HG02981 (cell line): ENCODE measurements at regions not wholly inside any gene's neighbourhood (a gene's known extent, or its start where the extent isn't known, plus 50 kb on each side); places are given as distances from the start of the nearest gene placed in this dataset.

Experiments
- ATAC-seq: cut with Tn5 transposase; IDR thresholded peaks from one replicate; pipeline ENCODE4 v1.9.1; 2021; ENCODE audit warnings: mild to moderate bottlenecking, moderate library complexity; ENCODE audit not compliant: unreplicated experiment

DNA sequence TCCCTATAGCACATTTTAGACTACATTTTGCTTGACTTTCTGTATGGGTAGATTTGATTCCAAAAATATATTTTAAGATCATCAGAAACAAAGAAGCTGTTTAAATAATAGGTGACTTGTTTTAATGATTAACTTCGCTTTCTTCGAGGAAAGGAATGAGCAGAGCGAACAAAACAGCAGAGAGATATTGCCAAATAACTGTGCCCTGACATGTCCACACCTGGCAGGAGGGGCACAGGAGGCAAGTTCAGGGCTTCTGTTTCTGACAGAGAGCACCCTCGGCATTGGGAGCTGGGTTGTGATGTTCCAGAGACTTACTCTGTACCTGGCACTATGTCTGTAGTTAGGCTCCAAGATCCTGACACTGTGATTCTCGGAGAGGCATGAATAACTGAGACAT lies 155.7 kb upstream of the SASH1 start:
- no peak for ATAC-seq

DNA sequence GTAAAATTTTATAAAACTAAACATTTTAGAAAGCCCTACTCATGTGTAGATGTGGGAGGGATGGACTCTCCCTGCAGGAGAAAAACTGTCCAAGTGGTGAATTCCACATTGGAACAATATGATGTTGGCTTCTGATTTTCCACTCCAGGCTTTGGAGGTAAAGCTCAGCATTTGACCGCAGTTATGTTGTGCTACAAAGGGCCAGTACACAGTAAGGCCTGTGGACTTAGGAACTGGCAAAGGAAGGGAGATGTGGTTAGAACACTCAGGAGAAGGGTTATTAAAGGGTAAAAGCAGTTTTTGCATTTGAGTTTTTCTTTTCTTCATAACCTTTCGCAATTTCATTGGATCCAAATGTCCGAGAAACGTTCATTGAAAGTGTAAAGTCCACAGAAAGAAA lies 150.3 kb upstream of the SASH1 start:
- ATAC-seq: no peak

DNA sequence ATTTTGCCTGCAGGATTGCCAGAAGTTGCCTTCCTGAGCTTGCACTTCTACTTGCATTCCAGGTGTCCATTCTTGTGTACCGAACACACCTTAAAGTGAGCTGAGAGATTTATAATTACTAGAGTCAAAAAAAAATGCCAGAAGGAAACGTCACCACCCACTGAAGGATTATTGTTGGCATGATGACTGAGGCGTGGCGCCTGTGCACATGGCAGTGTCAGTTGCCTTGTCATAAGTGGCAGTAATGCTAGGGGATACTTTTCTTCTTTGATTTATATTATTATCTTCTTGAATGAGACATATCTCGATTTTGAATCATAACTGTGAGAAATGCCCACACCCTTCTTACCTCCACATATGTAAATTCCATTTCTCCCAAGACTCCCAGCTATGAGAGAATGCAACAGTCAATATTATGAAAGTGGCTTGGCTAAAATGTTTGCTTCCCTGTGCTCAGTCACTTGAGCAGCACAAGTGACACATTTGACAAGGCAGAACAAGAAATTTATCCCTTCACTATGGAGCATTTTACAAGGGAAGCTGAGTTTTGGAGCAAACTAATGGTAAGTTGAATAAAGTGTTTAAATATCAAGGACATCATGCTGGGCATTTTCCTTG lies 149.5 kb upstream of the SASH1 start:
- no peak for ATAC-seq

DNA sequence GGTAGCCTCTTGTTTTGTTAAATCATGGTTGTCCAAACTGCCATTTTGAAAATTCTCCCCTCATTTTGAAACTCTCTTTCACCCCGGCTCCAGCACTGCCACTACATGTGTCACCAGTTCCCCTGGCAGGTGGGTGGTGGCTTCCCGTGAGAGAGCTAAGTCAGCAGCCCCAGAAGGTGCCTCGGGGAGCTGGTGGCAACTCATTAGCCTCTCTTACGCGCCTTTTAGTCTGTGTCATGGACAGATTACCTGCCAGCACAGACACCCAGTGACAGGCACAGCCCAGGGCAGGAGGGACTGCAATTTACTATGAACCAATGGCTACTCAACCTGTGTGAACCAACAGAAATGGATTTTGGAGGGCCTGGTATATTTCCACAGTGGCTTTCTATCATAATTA lies 147.1 kb upstream of the SASH1 start:
- no peak for ATAC-seq

DNA sequence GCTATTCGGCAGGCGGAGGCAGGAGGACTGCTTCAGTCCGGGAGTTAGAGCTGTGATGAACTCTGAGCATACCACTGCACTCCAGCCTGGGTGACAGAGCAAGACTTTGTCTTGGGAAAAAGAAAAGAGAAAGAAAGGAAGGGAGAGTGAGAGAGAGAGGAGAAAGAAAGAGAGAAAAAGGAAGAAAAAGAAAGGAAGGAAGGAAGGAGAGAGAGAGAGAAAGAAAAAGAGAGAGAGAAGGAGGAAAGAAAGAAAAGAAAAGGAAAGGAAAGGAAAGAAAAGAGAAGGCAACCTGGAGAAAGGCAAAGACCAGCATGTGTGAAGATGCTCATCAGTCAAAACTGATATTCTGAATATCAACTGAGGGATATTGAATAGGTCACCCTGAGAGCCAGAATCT lies 143.1 kb upstream of the SASH1 start:
- ATAC-seq: no peak

DNA sequence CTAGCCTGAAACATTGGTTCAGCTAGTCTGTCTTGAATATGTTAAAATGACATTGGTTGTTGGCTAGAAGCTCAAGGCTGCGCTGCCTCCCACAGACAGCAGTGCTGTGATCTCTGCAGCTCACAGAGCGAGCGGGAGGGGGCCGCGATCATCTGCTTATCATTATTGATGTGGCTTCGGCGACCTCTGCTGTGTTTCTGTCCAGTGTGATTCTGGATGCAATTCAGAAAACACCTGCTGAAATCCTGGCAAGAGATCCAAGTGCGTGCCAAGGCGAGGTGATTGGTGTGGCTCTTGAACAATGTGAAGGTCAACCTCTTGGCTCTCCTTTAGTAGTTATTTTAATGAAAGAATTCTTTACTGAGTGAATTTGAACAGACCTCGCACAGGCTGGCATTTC lies 142.3 kb upstream of the SASH1 start:
- no peak for ATAC-seq

DNA sequence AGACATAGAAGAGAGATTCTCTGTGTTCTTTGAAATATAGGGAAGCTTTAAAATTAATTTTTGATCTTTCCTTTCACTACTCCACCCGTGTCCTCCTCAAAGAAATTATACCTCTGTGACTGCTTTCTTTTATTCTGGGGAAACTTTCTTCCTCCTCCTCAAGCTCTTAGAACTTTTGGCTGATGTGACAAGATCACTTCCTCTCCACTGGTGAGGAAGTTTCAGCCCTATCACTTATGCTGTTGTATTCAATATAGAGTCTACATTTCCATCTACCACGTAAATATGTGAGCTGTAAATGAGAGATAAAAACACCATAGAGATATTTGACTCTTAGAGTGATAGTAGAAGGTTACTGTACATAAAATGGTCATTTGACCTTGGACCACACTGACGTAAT lies 141.9 kb upstream of the SASH1 start:
- no peak for ATAC-seq

DNA sequence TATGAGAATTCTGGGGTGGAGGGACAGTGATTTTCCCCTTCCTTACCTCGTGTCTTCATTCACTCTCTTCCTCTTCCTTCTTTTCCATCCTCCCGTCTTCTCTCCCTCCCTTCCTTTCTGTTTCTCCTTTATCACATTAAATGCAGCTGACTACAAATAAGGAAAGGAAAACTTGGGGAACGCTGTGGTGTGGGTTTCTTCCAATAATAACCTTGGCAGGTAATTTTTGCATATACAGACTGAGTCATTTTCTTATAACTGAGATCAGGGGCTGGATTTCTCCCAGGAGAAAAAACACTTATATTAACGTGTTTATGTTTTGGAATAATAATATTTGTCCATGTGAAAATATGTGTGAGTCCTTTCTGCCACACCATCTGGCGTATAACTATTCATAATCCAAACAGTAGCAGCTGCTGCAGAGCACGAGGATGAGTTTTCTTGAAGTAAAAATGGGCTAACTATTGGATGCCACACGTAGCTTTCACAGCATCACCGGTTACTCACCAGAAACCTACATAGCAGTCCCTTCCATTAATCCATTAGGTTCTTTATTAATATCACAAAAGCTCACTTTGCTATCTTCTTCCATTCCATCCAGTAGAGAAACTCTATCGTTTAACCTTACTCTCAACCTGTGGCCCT lies 139.2 kb upstream of the SASH1 start:
- ATAC-seq: no peak

DNA sequence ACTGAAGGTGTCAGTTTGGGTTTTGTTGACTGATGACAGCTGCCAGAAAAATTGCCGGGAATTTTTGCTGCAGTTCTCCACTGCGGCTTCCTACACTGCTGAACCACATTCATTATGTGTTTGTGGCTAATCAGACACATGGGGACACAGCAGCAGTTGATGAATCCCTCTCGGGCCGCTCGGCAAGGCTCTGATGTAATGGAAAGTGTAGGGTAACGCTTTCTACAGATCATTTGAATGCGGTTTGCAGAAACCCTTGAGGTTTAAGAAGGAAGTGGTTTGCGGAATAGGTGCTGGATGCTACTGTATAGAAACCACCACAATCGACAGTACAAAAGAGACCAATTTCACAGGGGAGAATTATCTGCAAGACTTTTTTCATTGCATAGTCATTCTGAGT lies 138.7 kb upstream of the SASH1 start:
- peak; percentile 99 for ATAC-seq

DNA sequence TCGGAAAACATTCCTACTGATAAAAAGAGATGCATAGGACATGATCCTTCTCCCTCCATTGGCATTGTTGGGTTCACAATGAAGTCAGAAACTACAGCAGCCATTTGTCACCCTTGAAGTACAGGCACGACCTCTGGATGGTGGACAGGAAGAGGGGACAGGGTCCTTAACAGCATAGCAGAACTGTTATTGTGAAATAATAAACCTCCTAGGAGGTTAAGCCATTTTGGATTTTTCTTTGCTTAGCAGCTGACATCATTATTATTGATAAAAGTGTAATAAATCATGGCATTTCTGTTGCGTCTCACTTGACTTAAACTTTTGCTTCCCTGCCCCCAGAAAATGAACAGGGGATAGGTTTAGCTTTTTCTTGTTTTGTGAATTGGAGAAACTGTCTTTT lies 134.3 kb upstream of the SASH1 start:
- ATAC-seq: no peak

DNA sequence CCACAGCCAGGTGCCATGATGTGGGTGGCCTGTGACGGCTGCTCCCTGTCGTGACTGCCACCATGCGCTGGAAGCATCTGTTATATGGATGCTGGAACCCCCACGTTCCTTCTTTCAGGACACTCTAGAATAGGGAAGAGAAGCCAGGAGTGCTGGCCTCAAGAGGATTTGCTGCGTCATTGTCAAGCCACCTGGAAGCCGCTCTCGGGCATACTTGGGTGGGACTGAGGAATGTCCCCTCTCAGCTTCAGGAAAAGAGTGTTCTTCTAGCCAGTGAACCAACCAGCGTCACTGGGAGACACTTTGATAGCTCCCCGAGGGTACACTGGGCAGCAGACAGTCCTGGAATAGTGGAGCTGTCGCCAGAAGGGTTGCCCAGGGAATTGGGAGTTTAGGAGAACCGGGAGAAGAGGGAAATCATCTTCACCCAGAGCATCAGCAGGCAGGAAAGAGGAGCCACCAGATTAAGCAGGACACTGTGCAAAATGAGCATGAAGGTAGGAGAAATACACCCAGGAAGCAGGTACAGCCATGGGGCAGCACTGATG lies 130.8 kb upstream of the SASH1 start:
- no peak for ATAC-seq

DNA sequence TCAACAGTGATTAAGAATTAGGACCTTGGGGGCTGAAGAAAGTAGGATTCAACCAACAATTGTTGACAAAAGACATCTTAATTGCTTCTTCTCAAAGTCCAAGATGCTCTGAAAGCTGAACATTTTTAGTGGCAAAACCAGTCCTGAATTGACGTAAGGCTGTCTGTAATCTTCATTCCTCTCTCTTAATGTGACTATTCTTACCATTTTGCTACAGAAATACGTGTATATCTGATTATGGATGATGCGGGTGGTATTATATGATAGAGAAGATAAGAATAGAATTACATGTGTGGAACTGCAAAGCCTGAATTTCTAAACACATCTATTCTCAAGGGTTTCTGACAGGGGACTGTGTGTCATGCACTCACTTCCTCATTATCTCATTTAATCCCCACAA lies 130.3 kb upstream of the SASH1 start:
- no peak for ATAC-seq

DNA sequence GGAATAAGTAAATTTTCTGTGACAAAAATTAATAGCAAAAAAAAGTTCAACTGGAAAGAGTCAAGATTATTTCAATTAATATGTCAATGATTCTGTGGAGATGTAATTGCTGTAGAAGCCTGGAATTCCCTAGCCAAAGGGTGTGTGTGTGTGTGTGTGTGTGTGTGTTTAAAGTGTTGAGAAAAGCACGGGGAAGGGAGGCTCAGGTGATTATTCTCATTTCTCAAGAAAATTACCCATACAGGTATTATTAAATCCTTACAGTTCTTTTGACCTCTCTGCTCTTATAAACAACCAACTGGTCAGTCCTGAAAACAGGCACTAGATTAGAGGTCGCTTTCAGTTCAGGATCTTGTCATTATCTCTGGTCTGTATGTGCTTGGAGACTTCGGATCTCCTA lies 129.3 kb upstream of the SASH1 start:
- no peak for ATAC-seq

DNA sequence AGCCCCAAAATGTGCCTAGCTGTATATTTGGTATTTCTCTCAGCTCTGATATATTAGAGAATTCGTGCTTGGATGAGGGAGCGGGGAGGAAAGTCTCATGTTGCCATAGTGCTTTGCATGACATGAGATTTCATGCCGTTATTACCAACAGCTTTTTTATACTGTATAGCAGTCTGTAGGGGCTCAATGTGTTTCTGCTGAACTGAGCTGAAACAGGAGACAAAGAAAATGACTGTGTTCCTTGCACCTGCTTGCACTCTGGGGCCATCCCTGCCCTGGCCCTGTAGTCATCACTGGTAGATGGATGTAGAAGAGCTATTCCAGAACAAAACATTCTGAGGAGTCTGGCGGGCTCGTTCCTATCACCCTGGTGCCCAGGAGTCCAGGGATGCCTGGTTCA lies 128.0 kb upstream of the SASH1 start:
- no peak for ATAC-seq

DNA sequence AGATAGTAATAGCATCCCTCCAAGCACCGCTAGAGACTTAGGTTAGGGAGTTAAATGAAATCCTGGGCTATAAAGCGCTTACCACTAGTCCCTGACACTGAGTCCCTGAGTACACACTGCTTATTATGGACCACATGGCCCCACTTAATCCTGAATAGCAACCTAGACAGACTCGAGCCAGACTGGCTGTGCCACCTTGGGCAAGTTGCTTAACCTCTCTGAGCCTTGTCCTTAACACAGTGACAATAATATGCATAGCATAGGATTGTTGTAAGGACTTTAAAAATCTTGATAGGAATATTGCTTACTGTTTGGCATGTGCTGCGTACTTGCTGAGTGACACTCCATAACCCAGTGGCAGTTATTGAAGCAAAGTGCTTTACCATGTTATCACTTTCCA lies 125.6 kb upstream of the SASH1 start:
- no peak for ATAC-seq

DNA sequence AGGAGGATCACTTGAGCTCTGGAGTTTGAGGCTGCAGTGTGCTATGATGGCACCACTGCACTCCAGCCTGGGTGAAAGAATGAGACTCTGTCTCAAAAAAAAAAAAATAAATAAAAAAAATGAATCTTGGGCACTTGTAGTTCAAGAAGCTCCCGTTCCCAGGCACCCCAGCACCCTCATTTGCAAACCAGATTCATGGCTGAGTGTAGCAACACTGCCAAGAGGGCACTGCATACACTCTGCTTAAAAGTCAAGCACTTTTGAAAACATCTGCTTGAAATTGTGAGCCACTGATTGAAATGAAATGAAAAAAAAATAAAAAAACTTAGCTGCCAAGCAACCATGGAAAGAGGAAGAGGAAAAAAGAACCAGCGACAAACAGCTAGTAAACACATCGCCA lies 124.7 kb upstream of the SASH1 start:
- ATAC-seq: no peak

DNA sequence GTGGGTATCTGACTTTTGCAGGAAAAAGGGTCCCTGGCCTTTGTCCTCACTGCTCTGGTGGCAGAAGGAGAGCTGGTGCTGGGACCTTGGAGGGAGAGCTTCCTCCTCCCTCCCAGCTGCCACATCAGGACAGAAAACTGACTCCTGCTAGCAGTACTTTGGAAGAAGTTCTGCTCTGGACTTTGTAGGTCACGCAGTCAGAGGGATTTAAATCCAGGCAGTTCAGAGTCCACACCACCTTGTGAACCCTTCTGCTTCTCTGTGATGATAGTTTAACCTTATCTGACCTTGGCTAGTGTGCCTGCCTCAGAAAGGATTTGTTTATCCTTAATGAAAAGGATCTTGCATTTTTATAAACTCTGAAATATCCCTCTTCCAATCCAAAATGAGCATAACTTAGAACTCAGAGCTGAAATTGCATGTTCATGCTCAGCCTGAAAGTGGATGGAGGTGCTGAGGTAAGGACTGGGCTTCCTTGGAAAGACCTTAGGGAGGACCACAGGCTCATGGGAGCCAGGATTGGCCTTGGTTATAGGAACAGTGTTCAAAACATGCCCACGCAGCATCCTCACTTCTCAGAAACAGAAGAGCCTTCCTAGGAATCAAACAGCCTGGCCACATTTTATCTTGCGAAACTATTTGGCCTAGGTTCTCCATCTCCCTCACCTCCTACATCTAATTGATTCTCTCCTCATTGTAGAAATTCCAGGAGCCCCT lies 123.9 kb upstream of the SASH1 start:
- ATAC-seq: no peak

DNA sequence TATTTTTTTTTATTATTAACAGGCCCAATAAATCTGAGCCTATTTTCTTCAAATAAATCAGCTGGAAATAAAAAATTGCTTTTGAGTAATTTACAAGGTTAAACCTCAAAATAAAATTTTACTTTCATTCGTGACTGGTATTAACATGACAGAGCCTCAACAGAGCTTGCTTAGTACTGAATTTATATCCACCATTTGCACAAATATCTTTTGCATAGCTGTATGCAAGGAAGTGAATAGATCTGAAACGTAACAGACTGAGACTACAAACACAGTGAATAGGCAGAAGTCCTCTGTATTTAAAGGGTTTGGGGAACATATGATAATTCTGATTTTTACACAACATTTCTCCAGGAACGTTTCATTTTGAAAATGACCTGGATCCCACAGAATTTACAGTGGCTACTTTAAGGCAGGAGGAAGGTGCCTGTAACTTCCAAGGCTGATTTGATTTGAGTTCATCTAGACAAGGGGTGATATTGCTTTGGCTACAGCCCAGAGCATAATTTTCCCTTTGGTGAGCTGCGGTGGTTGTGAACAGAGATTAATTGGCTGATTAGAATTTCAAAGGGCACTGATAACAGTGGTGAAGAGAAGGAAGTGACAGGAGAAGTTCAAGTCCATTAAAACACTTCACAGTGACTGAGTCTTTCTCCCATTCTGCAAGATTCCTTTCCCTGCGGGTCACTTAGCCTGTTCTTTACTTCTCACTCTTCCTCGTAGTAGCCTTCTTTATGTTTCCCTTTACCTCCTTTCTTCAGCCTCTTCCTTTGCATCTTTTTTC lies 121.2 kb upstream of the SASH1 start:
- no peak for ATAC-seq

DNA sequence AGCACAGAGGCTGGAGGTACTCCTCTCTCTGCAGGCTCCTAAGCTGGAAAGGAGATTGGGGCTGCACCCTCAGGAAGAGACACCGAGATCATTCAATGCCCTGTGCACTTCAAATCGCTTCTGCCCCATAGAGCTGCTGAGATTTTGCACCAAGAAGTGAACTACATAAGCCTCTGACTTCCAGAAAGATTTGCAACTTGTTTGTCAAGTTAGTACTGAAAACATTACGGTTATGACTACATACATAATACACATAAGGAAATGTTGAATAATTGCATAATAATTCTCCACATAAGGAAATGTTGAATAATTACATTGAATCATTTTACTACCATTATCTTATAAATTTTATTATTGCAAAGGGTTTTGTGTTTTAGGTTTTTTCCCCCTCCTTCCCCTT lies 120.3 kb upstream of the SASH1 start:
- no peak for ATAC-seq

DNA sequence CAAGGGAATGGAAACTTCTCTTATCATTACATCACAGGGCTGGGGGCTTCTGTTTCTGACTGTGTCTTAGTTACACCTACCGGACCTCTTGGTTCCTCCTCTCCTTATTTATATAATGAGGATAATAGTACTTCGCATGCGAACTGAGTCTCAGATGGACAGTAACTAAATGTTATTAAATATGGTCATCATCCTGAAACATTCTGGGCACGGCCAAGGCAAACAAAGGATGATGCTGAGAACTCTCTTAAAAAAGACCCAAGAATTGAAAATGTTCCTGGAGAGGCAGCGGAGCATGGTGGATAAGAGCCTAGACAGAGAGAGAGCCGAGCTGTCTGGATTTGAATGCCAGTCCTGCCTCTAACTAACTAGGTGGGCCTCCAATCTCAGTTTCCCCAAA lies 119.8 kb upstream of the SASH1 start:
- ATAC-seq: no peak

DNA sequence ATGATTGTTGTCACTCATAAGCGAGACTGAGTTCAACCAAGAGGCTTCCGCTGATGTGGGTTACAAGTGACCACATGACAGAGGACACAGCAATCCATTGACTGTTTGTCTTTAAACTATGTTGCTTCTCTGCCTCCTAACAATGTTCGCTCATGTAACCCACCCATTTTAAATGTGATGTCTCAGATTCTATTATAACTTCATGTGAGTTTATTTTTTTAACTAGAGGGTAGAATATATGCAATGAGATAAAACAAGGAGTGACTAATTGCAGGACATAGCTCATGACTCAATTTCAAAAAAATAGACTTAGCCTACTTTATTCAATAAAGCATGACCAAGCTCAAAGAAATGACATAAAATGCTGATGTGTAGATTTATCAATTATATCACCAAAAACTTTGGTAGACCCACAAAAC lies 119.2 kb upstream of the SASH1 start:
- ATAC-seq: no peak
